ENCODE measurements at regions not wholly inside any gene's neighbourhood (a gene's known extent, or its start where the extent isn't known, plus 50 kb on each side); places are given as distances from the start of the nearest gene placed in this dataset.
A peak's percentile ranks its signal among the peaks of the same experiment; 100 is the strongest.
"Not testable (repeated sequence)": the region's sequence is repeated elsewhere in the genome, so short reads cannot be mapped to it uniquely, and the experiment has no call there.

GRCh38 chr6:23630726-23631635 is 495.0 kb upstream of the NRSN1 start:
- DNase-seq (ENCODE audit: low spot score), result no peak

DNA sequence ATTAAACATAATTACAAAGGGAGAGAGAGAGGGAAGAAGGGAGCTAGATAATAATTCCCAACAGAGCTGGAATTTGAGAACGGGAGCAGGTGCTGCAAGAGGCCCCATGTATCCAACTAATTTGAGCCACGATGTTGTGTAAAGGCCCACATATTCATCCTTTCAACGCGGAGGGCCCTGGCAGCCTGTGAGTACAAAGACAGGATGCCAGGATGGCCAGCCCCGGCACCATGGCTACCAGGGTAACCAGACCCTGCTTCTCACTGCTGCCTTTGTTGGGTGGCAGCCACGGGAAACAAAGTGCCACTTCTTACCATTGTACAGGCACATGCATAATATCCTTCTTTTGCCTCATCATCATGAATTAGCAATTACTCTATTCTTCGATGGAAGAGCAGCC is 492.0 kb upstream of the NRSN1 start:
- no peak for DNase-seq (ENCODE audit: low spot score)

DNA sequence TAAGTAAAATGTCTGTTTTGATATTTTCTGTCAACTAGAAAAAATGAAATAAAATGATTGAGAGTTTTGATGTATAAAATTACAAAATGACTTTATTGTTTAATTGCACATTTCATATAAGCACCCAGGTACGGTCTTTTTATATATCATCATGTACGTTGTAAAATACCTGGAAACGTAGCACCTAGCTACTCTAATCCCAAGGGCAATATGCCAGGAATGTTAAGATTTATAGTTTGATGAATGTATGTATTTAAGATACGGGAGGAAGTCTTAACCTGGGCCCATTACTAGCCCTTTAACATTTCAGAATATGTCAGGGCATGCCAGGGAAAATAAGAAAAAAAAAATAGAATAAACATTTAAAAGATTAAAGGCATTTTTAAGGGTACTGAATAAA is 490.9 kb upstream of the NRSN1 start:
- DNase-seq (ENCODE audit: low spot score), result no peak

- DNase-seq (ENCODE audit: low spot score), result no peak
Measured at GRCh38 chr6:23637296-23637695, 488.7 kb upstream of the NRSN1 start.

GRCh38 chr6:23642849-23643248 is 483.2 kb upstream of the NRSN1 start:
- no peak for DNase-seq (ENCODE audit: low spot score)

DNA sequence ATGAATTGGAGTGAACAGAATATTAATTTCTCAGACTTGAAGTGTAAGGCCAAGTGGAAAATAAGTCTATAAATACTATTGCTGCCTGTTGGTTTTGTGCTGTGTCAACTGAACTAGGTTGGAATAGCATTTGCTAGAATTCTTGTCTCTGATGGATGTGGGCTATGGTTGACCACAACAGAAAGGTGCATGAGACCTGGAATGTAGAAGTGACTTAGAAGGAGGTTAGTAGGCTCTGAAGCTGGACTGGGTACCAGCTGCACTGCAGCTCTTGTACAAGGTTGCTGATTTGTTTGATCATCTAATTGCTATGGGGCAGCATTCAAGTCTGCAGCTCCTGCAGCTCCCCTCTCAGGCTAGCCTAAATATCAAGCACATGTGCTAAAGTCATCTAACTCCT is 479.0 kb upstream of the NRSN1 start:
- no peak for DNase-seq (ENCODE audit: low spot score)

GRCh38 chr6:23650676-23651075 is 475.3 kb upstream of the NRSN1 start:
- no peak for DNase-seq (ENCODE audit: low spot score)

GRCh38 chr6:23654745-23655144 is 471.3 kb upstream of the NRSN1 start:
- peak; percentile 4 for DNase-seq (ENCODE audit: low spot score)

DNA sequence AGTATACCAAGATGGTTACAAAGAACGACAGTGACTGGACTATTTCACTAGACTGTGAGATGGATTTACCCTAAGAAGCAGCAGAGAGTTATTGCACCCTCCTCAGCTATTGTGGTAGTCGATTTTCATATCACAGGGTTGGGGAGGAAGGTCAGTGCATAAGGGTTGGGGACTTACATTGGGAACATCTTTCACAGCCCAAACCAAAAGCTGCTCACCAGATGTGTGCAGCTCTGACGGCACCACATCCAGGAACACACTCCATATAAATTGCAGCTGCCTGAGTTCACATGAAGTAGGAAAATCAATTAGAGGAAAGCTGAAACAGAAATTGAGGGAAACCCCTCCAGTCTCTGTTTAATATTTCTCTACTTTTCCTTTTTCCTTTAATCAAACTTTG is 470.5 kb upstream of the NRSN1 start:
- no peak for DNase-seq (ENCODE audit: low spot score)

- no peak for DNase-seq (ENCODE audit: low spot score)
Measured at GRCh38 chr6:23656255-23657194, 469.5 kb upstream of the NRSN1 start.

GRCh38 chr6:23659125-23659524 is 466.9 kb upstream of the NRSN1 start:
- DNase-seq (ENCODE audit: low spot score), result peak; percentile 12

DNA sequence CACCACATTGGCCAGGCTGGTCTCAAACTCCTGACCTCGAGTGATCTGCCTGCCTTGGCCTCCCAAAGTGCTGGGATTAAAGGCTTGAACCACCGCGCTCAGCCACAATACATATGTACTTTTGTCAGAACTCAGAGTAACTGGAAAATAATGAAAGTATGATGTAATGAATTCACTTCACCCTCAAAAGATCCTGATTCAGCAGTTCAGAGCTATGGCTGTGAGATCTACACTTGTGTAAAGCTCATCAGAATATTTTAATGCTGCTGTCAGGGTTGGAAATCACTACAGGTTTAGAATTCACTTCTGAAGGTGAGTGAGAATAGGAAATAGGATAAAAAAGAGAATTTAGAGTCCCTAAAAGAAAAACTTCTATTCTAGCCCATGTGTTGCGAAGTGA is 464.5 kb upstream of the NRSN1 start:
- no peak for DNase-seq (ENCODE audit: low spot score)

DNA sequence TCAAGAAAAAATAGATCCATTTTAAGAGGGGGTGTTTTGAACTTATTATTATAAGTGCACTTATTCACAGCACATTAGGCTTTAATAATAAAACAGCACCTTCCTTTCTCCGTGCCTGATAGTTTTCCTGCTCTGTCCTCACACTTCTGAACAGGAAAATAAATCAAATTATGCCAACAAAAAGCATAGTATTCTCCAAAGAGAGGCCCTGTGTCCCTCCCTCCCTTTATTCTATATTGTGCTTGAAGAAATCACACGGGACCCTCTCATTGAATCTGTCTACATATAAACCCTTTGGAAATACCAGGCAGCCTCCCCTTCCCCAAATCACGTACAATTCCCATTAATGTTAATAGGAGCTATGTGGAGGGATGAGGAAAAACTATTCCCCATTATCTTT is 462.9 kb upstream of the NRSN1 start:
- DNase-seq (ENCODE audit: low spot score), result no peak

DNA sequence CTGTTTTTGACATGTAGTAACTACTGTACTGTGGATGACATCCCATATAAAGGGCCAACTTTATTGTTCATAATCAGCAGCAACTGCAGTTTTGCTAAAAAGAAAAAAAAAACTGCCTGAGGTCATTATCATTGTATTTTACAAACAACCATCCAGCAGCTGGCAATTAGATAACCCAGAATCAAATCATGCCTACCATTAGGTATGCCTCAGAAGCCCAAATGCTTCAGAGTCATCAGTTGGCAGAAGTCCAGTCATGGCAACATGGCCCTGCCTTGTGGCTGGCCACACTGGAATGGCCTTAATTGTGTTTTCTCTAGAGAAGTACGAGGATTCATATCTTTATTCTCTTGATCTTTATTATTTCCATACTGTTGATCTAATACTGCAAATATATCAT is 462.4 kb upstream of the NRSN1 start:
- no peak for DNase-seq (ENCODE audit: low spot score)

- DNase-seq (ENCODE audit: low spot score), result not testable (repeated sequence)
Measured at GRCh38 chr6:23665911-23666310, 460.1 kb upstream of the NRSN1 start.

DNA sequence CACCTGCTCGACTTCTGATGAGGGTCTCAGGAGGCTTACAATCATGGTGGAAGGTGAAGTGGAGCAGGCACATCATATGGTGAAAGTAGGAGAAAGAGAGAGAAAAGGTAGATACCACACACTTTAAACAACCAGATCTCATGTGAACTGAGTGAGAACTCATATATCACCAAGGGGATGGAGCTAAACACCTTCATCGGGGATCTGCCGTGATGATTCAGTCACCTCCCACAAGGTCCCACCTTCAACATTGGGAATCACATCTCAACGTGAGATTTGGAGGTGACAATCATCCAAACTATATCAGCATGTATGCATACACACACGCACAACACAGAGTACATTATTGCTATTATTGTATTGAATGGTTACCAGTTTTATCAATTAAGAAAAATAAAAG is 453.3 kb upstream of the NRSN1 start:
- DNase-seq (ENCODE audit: low spot score), result no peak

GRCh38 chr6:23678626-23679025 is 447.4 kb upstream of the NRSN1 start:
- DNase-seq (ENCODE audit: low spot score), result no peak

GRCh38 chr6:23681743-23682142 is 444.3 kb upstream of the NRSN1 start:
- no peak for DNase-seq (ENCODE audit: low spot score)

DNA sequence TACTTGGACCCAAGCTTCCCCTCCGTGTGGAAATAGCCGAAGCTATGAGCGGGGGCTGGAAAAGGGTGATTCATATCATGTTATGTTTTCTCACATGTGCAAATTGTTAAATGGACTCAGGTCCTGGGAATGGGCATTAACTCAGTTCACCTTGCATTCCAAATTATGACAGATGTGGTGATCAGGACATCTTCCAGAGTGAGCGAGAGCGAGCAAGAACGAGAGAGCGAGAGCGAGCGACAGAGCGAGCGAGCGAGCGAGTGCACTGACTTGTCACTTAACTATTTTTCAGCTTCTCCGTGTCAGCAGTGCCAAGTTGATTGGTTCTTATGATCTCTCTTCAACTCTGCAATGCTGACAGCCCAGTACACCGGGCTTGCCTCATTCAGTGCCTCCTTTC is 437.4 kb upstream of the NRSN1 start:
- no peak for DNase-seq (ENCODE audit: low spot score)

DNA sequence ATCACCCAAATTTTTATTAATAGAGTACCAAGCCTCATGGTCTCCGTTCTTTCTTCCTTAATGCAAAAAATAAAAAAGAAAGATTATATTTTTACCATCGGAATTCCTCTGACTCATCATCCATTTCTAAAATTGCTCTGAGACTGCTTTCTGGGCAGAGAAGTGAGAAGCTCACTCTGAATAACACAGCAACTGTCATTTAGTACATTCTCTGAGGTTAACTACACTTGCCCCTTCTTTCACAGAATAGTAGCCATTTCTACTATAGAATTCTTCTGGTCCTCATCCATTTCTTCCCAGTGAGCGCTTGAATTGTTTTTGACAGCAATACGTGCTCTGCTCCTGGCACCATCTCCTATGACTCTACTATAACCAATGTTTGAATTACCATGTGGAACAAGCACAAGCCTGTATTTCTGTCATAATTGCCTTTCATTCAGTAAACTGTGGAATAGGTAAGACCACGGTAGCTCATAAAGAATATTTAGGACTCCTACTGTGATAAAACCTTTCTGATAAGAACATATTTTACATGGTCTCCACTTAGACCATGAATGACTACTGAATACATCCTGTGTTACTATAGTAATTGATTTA is 435.5 kb upstream of the NRSN1 start:
- DNase-seq (ENCODE audit: low spot score), result no peak

DNA sequence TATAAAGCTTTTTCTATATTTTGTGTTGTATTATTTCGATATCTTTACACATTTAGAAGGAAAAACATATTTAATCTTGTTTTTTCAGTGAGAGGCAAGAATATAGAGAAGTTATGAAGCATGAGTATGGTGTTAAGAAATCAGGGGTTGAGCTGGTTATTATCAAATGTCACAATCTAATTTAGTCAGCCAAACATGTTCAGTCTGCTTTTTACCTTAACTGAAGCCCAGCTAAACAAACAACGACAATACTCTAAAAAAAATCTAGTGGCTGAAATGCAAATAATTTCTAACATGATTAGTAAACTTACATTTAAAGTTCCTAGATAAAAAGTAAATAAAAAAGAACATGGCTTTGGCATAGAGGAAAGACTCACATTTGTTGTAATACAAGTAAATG is 433.8 kb upstream of the NRSN1 start:
- no peak for DNase-seq (ENCODE audit: low spot score)

- no peak for DNase-seq (ENCODE audit: low spot score)
Measured at GRCh38 chr6:23696992-23697391, 429.0 kb upstream of the NRSN1 start.
